ENCODE measurements at regions not wholly inside any gene's neighbourhood (a gene's known extent, or its start where the extent isn't known, plus 50 kb on each side); places are given as distances from the start of the nearest gene placed in this dataset.

- no peak for TF ChIP-seq EP300 (IDR thresholded peaks at IDR 0.05)
- TF ChIP-seq POLR2A (IDR thresholded peaks at IDR 0.05), result no peak
- no peak for TF ChIP-seq CTCF (IDR thresholded peaks at IDR 0.05)
- no peak for TF ChIP-seq POLR2AphosphoS5 (IDR thresholded peaks at IDR 0.05)
Observed at GRCh38 chr2:133821107-133821760, 253.0 kb upstream of the NCKAP5 start.
